Tibial nerve (tissue), 4 donors: ENCODE measurements at regions not wholly inside any gene's neighbourhood (a gene's known extent, or its start where the extent isn't known, plus 50 kb on each side); places are given as distances from the start of the nearest gene placed in this dataset.

Source experiments
- DNase-seq, 2 donors: peaks; one replicate each; pipeline ENCODE4 v3.0.0-alpha.2; 2019; ENCODE audit warnings: low spot score in 2 of 2
- H3K27ac ChIP-seq, 4 donors: fragments of 200-600 bp; sonication (generic) in 3 of 4; one replicate each; pipeline ENCODE4 v1.5.1; 2017 to 2019; ENCODE audit warnings: mild to moderate bottlenecking in 1 of 4
- H3K27me3 ChIP-seq, 2 donors: fragments of 200-600 bp; sonication (generic) in 1 of 2; one replicate each; pipeline versions ENCODE4 v1.5.1 to v1.6.0; 2017 to 2019
- H3K36me3 ChIP-seq, 3 donors: fragments of 200-600 bp; sonication (generic); one replicate each; pipeline ENCODE4 v1.5.1; 2018 to 2019
- H3K4me1 ChIP-seq, 4 donors: fragments of 200-600 bp; sonication (generic) in 3 of 4; one replicate each; pipeline ENCODE4 v1.5.1; 2017 to 2019
- H3K4me3 ChIP-seq, 4 donors: fragments of 200-600 bp; sonication (generic) in 3 of 4; one replicate each; pipeline ENCODE4 v1.5.1; 2017 to 2019; ENCODE audit warnings: mild to moderate bottlenecking in 1 of 4, moderate library complexity in 1 of 4
- H3K9me3 ChIP-seq, 4 donors: fragments of 200-600 bp; sonication (generic) in 3 of 4; one replicate each; pipeline ENCODE4 v1.5.1; 2017 to 2019
- CTCF ChIP-seq, 5 experiments: fragments of 200-600 bp in 3 of 5; fragments of 450-650 bp in 2 of 5; sonication (generic) in 3 of 5; IDR thresholded peaks; one replicate each; pipeline ENCODE4 v1.5.1; 2016 to 2019; ENCODE audit warnings: antibody characterized with exemption in 5 of 5, mild to moderate bottlenecking in 3 of 5, moderate library complexity in 2 of 5
- EP300 ChIP-seq, 2 donors: sonication (generic); formaldehyde crosslinking; IDR thresholded peaks; one replicate each; pipeline ENCODE4 v1.6.1; 2017; ENCODE audit warnings: antibody characterized with exemption in 2 of 2, mild to moderate bottlenecking in 1 of 2
- POLR2A ChIP-seq, 2 donors: fragments of 450-650 bp; IDR thresholded peaks; one replicate each; pipeline ENCODE4 v1.6.1; 2017; ENCODE audit warnings: antibody characterized with exemption in 2 of 2, mild to moderate bottlenecking in 2 of 2, moderate library complexity in 2 of 2
- WGBS, 2 donors: methylation state at CpG; one replicate each; pipeline ENCODE4 v1.1.5; 2018; 5-methylcytosine and 5-hydroxymethylcytosine counted together

GRCh38 chr14:28057359-28058296 lies 709.0 kb upstream of the FOXG1 start:
- Histone ChIP-seq H3K27me3 (no peaks in the 10 kb centered on the region), H3K4me1 (peaks cover 0 to 11% (median 0%) of the 10 kb centered on the region in 4 donors), H3K9me3 (no peaks in the 10 kb centered on the region), H3K4me3 (peak overlapping the region in 1 of 4 donors; percentile 33), H3K36me3 (no peaks in the 10 kb centered on the region), H3K27ac (no peak overlapping the region)
- TF ChIP-seq POLR2A (IDR thresholded peaks at IDR 0.05) (no peak), CTCF (IDR thresholded peaks at IDR 0.05) (no peak), EP300 (IDR thresholded peaks at IDR 0.05) (no peak)
- DNase-seq = no peak
- 40 to 45% methylated on average over 4 of the region's 4 CpGs for WGBS, 2 donors

GRCh38 chr14:28059254-28059653 lies 707.3 kb upstream of the FOXG1 start:
- H3K4me3 ChIP-seq = no peak overlapping the region
- no peak for TF ChIP-seq EP300 (IDR thresholded peaks at IDR 0.05)
- TF ChIP-seq POLR2A (IDR thresholded peaks at IDR 0.05) = no peak
- TF ChIP-seq CTCF (IDR thresholded peaks at IDR 0.05) = no peak
- no peak overlapping the region for H3K27ac ChIP-seq
- 85 to 89% methylated on average over 1 of the region's 1 CpG for WGBS, 2 donors
- H3K36me3 ChIP-seq = no peaks in the 10 kb centered on the region
- peaks cover 0 to 11% (median 0%) of the 10 kb centered on the region in 4 donors for H3K4me1 ChIP-seq
- no peaks in the 10 kb centered on the region for H3K9me3 ChIP-seq
- no peak for DNase-seq
- no peaks in the 10 kb centered on the region for H3K27me3 ChIP-seq

- no peak overlapping the region for H3K4me3 ChIP-seq
- 59 to 74% methylated on average over 1 of the region's 1 CpG for WGBS, 2 donors
- H3K27me3 ChIP-seq = no peaks in the 10 kb centered on the region
- DNase-seq = no peak
- TF ChIP-seq CTCF (IDR thresholded peaks at IDR 0.05) (no peak), EP300 (IDR thresholded peaks at IDR 0.05) (no peak), POLR2A (IDR thresholded peaks at IDR 0.05) (no peak)
- H3K27ac ChIP-seq = no peak overlapping the region
- no peaks in the 10 kb centered on the region for H3K9me3 ChIP-seq
- no peaks in the 10 kb centered on the region for H3K36me3 ChIP-seq
- peaks cover 0 to 11% (median 0%) of the 10 kb centered on the region in 4 donors for H3K4me1 ChIP-seq
Measured at GRCh38 chr14:28061006-28061405, 705.6 kb upstream of the FOXG1 start.

GRCh38 chr14:28077021-28077420 lies 689.6 kb upstream of the FOXG1 start:
- no peak for DNase-seq

More at GRCh38 chr14:28077021-28077420, 689.6 kb upstream of the FOXG1 start:
- Histone ChIP-seq H3K9me3 (no peaks in the 10 kb centered on the region), H3K4me3 (no peak overlapping the region), H3K27ac (no peak overlapping the region), H3K4me1 (no peaks in the 10 kb centered on the region), H3K27me3 (no peaks in the 10 kb centered on the region), H3K36me3 (no peaks in the 10 kb centered on the region)
- TF ChIP-seq EP300 (IDR thresholded peaks at IDR 0.05) (no peak), CTCF (IDR thresholded peaks at IDR 0.05) (no peak), POLR2A (IDR thresholded peaks at IDR 0.05) (no peak)
